BJ (cell line): ENCODE measurements at regions not wholly inside any gene's neighbourhood (a gene's known extent, or its start where the extent isn't known, plus 50 kb on each side); places are given as distances from the start of the nearest gene placed in this dataset.
"Not testable (repeated sequence)": the region's sequence is repeated elsewhere in the genome, so short reads cannot be mapped to it uniquely, and the experiment has no call there.

Experiments
- CTCF ChIA-PET: fragments of 350-600 bp; formaldehyde crosslinking; extraction: SDS; loops from one replicate; lab custom pipeline; 2021; ENCODE audit warnings: antibody characterized with exemption, inconsistent platforms; lab: Yijun Ruan, JAX
- POLR2A ChIA-PET: fragments of 300-600 bp; sonication (Branson Sonifier 250); formaldehyde crosslinking; extraction: SDS; loops from one replicate; lab custom pipeline; 2021; ENCODE audit warnings: antibody characterized with exemption; lab: Charles Lee
- DNase-seq: peaks from one replicate; pipeline ENCODE4 v3.0.0-alpha.2; 2011; ENCODE audit warnings: low read depth
- H3K27me3 ChIP-seq: 2 replicates; pipeline ENCODE4 v1.6.0; 2011; ENCODE audit warnings: low read length; ENCODE audit not compliant: control insufficient read depth, insufficient read depth
- H3K36me3 ChIP-seq: 2 replicates; pipeline ENCODE4 v1.5.1; 2011; ENCODE audit warnings: low read length; ENCODE audit not compliant: control insufficient read depth, insufficient read depth
- H3K4me3 ChIP-seq: 2 replicates; pipeline ENCODE4 v1.5.1; 2011; ENCODE audit warnings: low read depth, mild to moderate bottlenecking, control low read depth, low read length
- TF ChIP-seq, protein P1 (sequence below): IDR thresholded peaks from 2 replicates; pipeline ENCODE4 v1.5.1; 2011; ENCODE audit warnings: low read depth, mild to moderate bottlenecking, control low read depth, inconsistent platforms, low read length, moderate library complexity; ENCODE audit not compliant: insufficient read depth

DNA sequence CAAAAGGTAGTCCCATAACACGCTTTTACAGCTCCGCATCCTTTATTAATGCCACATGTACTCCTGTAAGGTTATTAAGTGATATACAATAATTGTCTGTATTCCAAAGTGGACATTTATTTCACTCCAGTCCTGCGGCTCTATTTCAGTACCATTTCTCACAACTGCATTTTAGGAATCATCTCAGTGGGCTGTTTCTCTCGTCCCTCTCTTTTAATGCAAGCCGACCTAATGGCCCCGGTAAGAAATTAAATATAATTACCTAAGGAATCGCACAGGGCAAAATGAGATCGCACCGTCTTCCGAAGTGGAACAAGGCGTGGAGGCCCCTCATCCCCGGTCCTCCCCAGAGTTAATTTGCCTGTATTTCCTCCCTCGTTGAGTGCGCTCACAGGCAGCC lies 216.5 kb downstream of the RAB11FIP2 start:
- ChIA-PET POLR2A (no interaction called here), CTCF (no interaction called here)
- DNase-seq, result no peak
- TF ChIP-seq, protein P1, sequence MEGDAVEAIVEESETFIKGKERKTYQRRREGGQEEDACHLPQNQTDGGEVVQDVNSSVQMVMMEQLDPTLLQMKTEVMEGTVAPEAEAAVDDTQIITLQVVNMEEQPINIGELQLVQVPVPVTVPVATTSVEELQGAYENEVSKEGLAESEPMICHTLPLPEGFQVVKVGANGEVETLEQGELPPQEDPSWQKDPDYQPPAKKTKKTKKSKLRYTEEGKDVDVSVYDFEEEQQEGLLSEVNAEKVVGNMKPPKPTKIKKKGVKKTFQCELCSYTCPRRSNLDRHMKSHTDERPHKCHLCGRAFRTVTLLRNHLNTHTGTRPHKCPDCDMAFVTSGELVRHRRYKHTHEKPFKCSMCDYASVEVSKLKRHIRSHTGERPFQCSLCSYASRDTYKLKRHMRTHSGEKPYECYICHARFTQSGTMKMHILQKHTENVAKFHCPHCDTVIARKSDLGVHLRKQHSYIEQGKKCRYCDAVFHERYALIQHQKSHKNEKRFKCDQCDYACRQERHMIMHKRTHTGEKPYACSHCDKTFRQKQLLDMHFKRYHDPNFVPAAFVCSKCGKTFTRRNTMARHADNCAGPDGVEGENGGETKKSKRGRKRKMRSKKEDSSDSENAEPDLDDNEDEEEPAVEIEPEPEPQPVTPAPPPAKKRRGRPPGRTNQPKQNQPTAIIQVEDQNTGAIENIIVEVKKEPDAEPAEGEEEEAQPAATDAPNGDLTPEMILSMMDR, result no peak
- no peaks in the 10 kb centered on the region for H3K36me3 ChIP-seq
- no peak overlapping the region for H3K4me3 ChIP-seq
- H3K27me3 ChIP-seq, result no peaks in the 10 kb centered on the region

DNA sequence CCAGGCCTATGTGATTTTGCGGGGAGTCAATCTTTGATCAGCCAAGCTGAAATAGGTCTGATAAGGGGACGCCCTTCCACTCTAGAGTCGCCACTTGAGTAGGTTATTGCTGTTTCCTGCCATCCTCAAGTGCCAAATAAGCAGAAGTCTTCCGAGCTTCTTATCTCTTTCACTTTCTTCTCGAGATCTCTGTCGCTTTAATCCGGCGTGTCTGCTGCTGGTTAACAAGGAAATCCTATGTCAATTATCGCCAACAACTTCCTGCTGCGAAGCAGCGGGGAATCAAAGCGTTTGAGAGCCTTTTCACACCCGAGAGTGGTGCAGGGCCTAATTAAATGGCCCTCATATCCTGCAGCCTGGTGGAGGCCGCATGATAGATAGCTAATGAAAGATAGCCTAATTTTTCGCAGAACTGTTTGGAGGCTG lies 215.9 kb downstream of the RAB11FIP2 start:
- TF ChIP-seq, protein P1, result no peak
- Histone ChIP-seq H3K4me3 (no peak overlapping the region), H3K27me3 (no peaks in the 10 kb centered on the region), H3K36me3 (no peaks in the 10 kb centered on the region)
- CTCF ChIA-PET, result no interaction called here
- POLR2A ChIA-PET, result no interaction called here
- DNase-seq, result no peak

DNA sequence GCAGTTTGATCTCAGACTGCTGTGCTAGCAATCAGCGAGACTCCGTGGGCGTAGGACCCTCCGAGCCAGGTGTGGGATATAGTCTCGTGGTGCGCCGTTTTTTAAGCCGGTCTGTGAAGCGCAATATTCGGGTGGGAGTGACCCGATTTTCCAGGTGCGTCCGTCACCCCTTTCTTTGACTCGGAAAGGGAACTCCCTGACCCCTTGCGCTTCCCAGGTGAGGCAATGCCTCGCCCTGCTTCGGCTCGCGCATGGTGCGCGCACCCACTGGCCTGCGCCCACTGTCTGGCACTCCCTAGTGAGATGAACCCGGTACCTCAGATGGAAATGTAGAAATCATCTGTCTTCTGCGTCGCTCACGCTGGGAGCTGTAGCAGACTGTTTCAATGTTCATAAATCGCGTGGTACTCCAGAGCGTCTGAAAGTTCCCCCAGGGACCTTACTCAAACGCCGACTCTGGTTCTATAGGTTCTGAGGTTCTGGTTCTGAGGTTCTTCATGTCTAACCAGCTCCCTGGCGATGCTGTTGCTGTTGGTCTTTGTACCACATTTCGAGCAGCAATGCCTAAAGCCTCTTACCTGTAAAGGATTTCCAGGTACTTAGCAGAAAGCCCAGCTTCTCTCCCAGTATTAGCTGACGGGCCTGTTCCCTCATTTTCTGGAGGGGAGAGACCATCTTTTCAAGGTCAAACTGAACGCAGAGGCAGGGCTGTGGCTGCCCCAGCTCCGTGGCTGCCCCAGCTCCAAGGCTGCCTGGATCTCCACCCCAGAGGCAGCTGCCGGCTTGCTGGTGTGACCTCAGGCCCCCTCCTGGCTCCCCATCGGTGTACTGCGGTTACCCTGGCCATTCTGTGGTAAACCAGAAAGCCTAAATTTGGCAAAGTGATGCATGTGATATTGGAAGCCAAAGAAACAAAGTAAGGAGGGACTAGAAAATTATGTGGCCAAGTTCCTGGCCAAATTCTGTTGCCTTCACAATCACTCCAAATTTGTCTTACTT lies 207.9 kb downstream of the RAB11FIP2 start:
- H3K36me3 ChIP-seq, POLR2A ChIA-PET, H3K4me3 ChIP-seq, H3K27me3 ChIP-seq, CTCF ChIA-PET, DNase-seq: not testable (repeated sequence)

DNA sequence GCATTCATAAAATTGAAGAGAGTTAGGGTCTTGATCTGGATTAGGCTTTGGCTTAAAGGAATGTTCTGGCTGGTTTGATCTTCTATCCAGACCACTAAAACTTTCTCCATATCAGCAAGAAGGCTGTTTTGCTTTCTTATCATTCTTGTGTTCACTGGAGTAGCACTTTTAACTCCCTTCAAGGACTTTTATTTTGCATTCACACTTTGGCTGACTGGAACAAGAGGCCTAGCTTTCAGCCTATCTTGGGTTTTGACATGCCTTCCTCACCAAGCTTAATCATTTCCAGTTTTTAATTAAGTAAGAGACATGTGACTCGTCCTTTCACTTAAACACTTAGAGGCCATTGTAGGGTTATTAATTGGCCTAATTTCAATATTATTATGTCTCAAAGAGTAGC lies 190.3 kb downstream of the RAB11FIP2 start:
- CTCF ChIA-PET, DNase-seq, H3K36me3 ChIP-seq, H3K4me3 ChIP-seq, H3K27me3 ChIP-seq, POLR2A ChIA-PET: not testable (repeated sequence)

DNA sequence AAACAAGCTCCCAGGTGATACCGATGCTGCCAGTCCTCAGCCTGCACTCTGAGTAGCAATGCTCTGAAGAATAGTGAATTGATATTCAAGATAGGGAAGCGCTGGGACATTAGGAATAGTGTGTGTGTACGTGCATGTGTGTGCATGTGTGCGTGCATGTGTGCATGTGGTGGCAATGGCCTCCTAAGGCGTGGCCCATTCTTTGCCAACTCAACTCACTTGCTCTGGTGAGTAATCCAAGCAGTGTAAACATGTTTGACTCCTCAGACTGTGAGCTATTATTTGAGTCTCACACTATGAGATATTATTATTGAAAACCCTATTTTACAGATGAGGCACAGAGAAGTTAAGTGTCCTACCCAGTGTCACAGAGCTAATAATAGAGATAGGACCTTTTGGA lies 186.6 kb downstream of the RAB11FIP2 start:
- no peak for DNase-seq
- no peaks in the 10 kb centered on the region for H3K36me3 ChIP-seq
- H3K27me3 ChIP-seq, result no peaks in the 10 kb centered on the region
- no peak overlapping the region for H3K4me3 ChIP-seq
- CTCF ChIA-PET, result interaction anchor here (0.7 to 1.4 kb wide), 8 partner anchors 10 to 384 kb away, joined by 3 to 7 read pairs (median 3); no protein-coding TSS in a partner anchor
- POLR2A ChIA-PET, result no interaction called here
- TF ChIP-seq, protein P1, result no peak

DNA sequence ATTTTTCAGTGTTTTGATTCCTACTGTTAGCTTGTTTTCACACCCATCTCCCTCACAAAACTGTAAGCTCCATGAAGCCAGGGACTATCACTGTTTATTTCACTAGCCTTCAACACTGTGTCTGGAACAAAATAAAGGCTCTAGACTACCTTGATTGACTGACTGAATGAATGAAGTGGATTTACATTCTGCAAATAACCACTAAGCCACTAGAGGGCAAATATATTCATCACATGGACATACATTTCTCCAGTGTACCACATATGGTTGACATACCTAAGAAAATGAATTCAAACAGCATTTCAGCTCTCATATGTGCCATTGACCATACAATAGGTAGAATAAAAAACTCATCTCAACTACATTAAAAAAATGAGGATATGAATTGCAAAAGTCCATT lies 185.9 kb downstream of the RAB11FIP2 start:
- POLR2A ChIA-PET, result no interaction called here

More for the DNA sequence above, 185.9 kb downstream of the RAB11FIP2 start:
- CTCF ChIA-PET, result interaction anchor here (0.7 to 1.4 kb wide), 8 partner anchors 10 to 384 kb away, joined by 3 to 7 read pairs (median 3); no protein-coding TSS in a partner anchor
- Histone ChIP-seq H3K4me3 (no peak overlapping the region), H3K36me3 (no peaks in the 10 kb centered on the region), H3K27me3 (no peaks in the 10 kb centered on the region)
- DNase-seq, result no peak
- TF ChIP-seq, protein P1, result peak; percentile 42
